AG04449 (cell line): ENCODE measurements at regions not wholly inside any gene's neighbourhood (a gene's known extent, or its start where the extent isn't known, plus 50 kb on each side); places are given as distances from the start of the nearest gene placed in this dataset.

Experiments used
- CTCF ChIA-PET: fragments of 350-600 bp; formaldehyde crosslinking; extraction: SDS; loops from one replicate; lab custom pipeline; 2021; ENCODE audit warnings: antibody characterized with exemption; lab: Yijun Ruan, JAX
- POLR2A ChIA-PET: fragments of 400-600, 350-600 bp; formaldehyde crosslinking; extraction: SDS; loops from one replicate; lab custom pipeline; 2020; ENCODE audit warnings: antibody characterized with exemption, inconsistent platforms; lab: Yijun Ruan, JAX
- DNase-seq: peaks from one replicate; pipeline ENCODE4 v3.0.0-alpha.2; 2010; ENCODE audit warnings: low read depth, low spot score
- H3K4me3 ChIP-seq: 2 replicates; pipeline ENCODE4 v1.5.1; 2011; ENCODE audit warnings: low read depth, mild to moderate bottlenecking, control low read depth, low read length
- CTCF ChIP-seq: IDR thresholded peaks from one replicate; pipeline ENCODE4 v1.5.1; 2011; ENCODE audit warnings: mild to moderate bottlenecking, moderate library complexity, low read length, control low read depth, inconsistent platforms; ENCODE audit not compliant: insufficient read depth; ENCODE audit errors: missing control alignments

DNA sequence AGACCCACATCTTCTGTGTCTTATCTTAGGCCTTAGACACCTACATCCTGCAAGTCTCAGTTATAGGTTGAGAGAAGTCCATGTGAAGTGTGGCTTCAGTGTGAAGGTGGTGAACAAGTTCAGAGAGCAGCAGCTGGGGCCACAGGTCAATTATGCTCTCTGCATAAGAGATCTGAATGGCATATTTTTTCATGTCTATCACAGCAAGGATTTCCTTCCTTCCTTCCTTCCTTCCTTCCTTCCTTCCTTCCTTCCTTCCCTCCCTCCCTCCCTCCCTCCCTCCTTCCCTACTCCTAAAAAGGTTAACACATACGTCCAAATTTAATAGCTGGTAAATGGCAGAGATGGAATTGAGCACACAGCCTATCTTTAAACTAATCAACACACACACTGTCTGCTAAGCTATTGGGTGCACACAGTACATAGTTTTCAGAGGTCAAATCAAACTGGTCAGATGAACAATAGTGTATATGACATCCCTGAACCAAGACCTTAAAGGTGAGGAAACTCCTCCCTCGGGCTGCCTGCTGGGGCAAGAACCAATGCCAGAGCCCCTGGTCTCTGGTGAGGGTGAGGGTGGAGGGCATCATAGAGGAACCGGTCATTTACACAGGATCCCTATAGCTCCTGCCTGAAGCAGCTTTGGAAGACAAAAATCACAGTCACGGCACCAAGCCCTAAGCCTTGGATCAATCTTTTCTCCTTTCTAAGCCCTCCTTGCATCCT, 240.9 kb downstream of the ICOS start:
- ChIA-PET CTCF (interaction anchor here (0.8 to 1.6 kb wide), 5 partner anchors 9 to 152 kb away, joined by 3 to 6 read pairs (median 4); no protein-coding TSS in a partner anchor), POLR2A (interaction anchor here (0.6 kb wide), 1 partner anchor 1982 kb away, joined by 3 read pairs; the partner anchor contains the start of gene NDUFS1)
- DNase-seq: no peak
- H3K4me3 ChIP-seq: no peak overlapping the region
- TF ChIP-seq CTCF: no peak

- H3K4me3 ChIP-seq: no peak overlapping the region
- ChIA-PET POLR2A (interaction anchor here (0.6 kb wide), 1 partner anchor 1981 kb away, joined by 3 read pairs; the partner anchor contains the start of gene NDUFS1), CTCF (interaction anchor here (0.8 to 1.6 kb wide), 5 partner anchors 10 to 152 kb away, joined by 3 to 6 read pairs (median 4); no protein-coding TSS in a partner anchor)
- no peak for DNase-seq
- TF ChIP-seq CTCF: peak; percentile 26
Observed at GRCh38 chr2:204177977-204178522, 241.5 kb downstream of the ICOS start.

- no peak for TF ChIP-seq CTCF
- CTCF ChIA-PET: no interaction called here
- POLR2A ChIA-PET: no interaction called here
Observed at GRCh38 chr2:204180649-204181048, 244.1 kb downstream of the ICOS start.

DNA sequence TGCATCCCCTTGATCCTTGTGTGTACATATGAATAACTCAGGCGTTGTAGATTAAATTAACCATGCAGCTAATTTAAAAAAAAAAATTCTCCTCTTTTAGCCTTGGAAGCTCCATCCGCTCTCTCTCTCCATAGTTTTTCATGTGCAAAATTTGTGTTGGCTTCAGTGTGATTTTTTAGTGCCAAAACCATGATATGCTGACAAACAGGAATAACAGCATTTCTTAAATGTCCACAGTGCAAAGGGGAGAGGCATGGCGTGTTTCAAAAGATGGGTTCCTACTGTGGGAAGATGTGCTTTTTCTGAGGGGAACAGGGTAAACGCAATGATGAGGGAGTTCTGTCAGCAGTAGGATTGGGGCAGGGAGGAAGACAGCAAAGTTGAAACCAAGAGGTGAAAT, 247.0 kb downstream of the ICOS start:
- ChIA-PET CTCF (no interaction called here), POLR2A (no interaction called here)
- DNase-seq: no peak
- no peak overlapping the region for H3K4me3 ChIP-seq
- TF ChIP-seq CTCF: no peak

More at GRCh38 chr2:204180649-204181048, 244.1 kb downstream of the ICOS start:
- no peak for DNase-seq
- H3K4me3 ChIP-seq: no peak overlapping the region

- H3K4me3 ChIP-seq: no peak overlapping the region
- no peak for TF ChIP-seq CTCF
- no peak for DNase-seq
- POLR2A ChIA-PET: no interaction called here
- CTCF ChIA-PET: no interaction called here
Observed at GRCh38 chr2:204184226-204184625, 247.7 kb downstream of the ICOS start.

DNA sequence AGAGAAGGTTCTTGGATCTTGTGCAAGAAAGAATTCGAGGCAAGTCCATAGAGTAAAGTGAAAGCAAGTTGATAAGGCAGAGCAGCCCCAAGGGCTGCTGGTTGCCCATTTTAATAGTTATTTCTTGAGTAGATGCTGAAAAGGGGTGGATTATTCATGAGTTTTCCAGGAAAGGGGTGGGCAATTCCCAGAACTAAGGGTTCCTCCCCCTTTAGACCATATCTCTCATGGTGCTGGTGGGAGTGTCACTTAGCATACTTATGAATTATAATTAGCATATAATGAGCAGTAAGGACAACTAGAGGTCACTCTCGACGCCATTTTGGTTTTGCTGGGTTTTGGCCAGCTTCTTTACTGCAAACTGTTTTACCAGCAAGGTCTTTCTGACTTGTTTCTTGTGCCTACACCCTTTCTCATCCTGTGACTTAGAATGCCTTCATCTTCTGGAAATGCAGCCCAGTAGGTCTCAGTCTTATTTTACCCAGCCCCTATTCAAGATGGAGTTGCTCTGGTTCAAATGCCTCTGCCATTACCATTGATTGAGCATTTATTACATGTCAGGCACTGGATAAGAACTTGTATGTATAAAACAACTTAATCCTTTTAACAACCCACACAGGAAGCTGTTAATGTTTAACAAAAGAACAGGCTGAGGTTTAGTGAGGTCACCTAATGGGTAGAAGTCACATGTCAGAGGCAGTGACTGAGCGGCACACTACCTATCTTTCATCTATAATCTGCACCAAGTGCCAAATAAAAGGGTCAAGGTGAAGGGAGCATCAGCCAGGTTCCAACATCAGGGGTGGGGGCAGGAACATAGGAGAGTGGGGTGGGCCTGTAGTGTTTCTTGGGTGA, 250.9 kb downstream of the ICOS start:
- ChIA-PET CTCF (no interaction called here), POLR2A (no interaction called here)
- no peak for TF ChIP-seq CTCF
- no peak for DNase-seq
- no peak overlapping the region for H3K4me3 ChIP-seq
